Memory B cell (primary cell): ENCODE measurements at regions not wholly inside any gene's neighbourhood (a gene's known extent, or its start where the extent isn't known, plus 50 kb on each side); places are given as distances from the start of the nearest gene placed in this dataset.
"Not testable (repeated sequence)": the region's sequence is repeated elsewhere in the genome, so short reads cannot be mapped to it uniquely, and the experiment has no call there.

ENCODE experiments used
- ATAC-seq: fragments of 150-1000 bp; cut with Tn5 transposase; 2 replicates; pipeline ENCODE4 v1.10.0; 2021; ENCODE audit warnings: low read depth, mild to moderate bottlenecking, moderate library complexity
- DNase-seq, 2 donors: peaks; one replicate each; pipeline ENCODE4 v3.0.0; 2022; ENCODE audit warnings: low spot score in 2 of 2
- H3K27ac Mint-ChIP-seq: one replicate; pipeline ENCODE4 v1.8.0; 2022; ENCODE audit warnings: mild to moderate bottlenecking, moderate library complexity, mixed read lengths
- H3K27me3 Mint-ChIP-seq: one replicate; pipeline ENCODE4 v1.8.0; 2022; ENCODE audit warnings: mixed read lengths
- H3K36me3 Mint-ChIP-seq: one replicate; pipeline ENCODE4 v1.8.0; 2022; ENCODE audit warnings: mild to moderate bottlenecking, mixed read lengths
- H3K4me1 Mint-ChIP-seq: one replicate; pipeline ENCODE4 v1.8.0; 2022; ENCODE audit warnings: mixed read lengths
- H3K4me3 Mint-ChIP-seq: one replicate; pipeline ENCODE4 v1.8.0; 2022; ENCODE audit warnings: mild to moderate bottlenecking, moderate library complexity, mixed read lengths
- H3K9me3 Mint-ChIP-seq: one replicate; pipeline ENCODE4 v1.8.0; 2022; ENCODE audit warnings: mixed read lengths

- no peaks in the 10 kb centered on the region for H3K9me3 Mint-ChIP-seq
These were observed 596.4 kb upstream of the GHITM start for GRCh38 chr10:83542774-83543411.

GRCh38 chr10:83543691-83544462, 595.4 kb upstream of the GHITM start:
- DNase-seq (no peak), ATAC-seq (no peak)
- peaks cover 1% of the 10 kb centered on the region for H3K9me3 Mint-ChIP-seq
- H3K4me3 Mint-ChIP-seq, result no peak overlapping the region
- no peaks in the 10 kb centered on the region for H3K36me3 Mint-ChIP-seq
- H3K27me3 Mint-ChIP-seq, result no peaks in the 10 kb centered on the region
- no peak overlapping the region for H3K27ac Mint-ChIP-seq
- H3K4me1 Mint-ChIP-seq, result no peaks in the 10 kb centered on the region

More at GRCh38 chr10:83542774-83543411, 596.4 kb upstream of the GHITM start:
- no peaks in the 10 kb centered on the region for H3K27me3 Mint-ChIP-seq
- no peaks in the 10 kb centered on the region for H3K4me1 Mint-ChIP-seq
- DNase-seq (no peak), ATAC-seq (no peak)
- H3K36me3 Mint-ChIP-seq, result no peaks in the 10 kb centered on the region
- no peak overlapping the region for H3K4me3 Mint-ChIP-seq
- H3K27ac Mint-ChIP-seq, result no peak overlapping the region

- H3K27ac Mint-ChIP-seq, result no peak overlapping the region
- H3K4me1 Mint-ChIP-seq, result no peaks in the 10 kb centered on the region
- peaks cover 1% of the 10 kb centered on the region for H3K9me3 Mint-ChIP-seq
- ATAC-seq, result no peak
- no peak overlapping the region for H3K4me3 Mint-ChIP-seq
- H3K27me3 Mint-ChIP-seq, result no peaks in the 10 kb centered on the region
- DNase-seq, result no peak
- H3K36me3 Mint-ChIP-seq, result no peaks in the 10 kb centered on the region
These were observed 593.4 kb upstream of the GHITM start for GRCh38 chr10:83545901-83546391.

GRCh38 chr10:83551190-83551589, 588.1 kb upstream of the GHITM start:
- H3K27me3 Mint-ChIP-seq, H3K27ac Mint-ChIP-seq, H3K36me3 Mint-ChIP-seq, H3K4me3 Mint-ChIP-seq, H3K9me3 Mint-ChIP-seq, ATAC-seq, H3K4me1 Mint-ChIP-seq, DNase-seq: not testable (repeated sequence)

- Mint-ChIP-seq H3K36me3 (no peaks in the 10 kb centered on the region), H3K27me3 (no peaks in the 10 kb centered on the region), H3K4me3 (no peak overlapping the region), H3K4me1 (no peaks in the 10 kb centered on the region), H3K9me3 (peaks cover 3% of the 10 kb centered on the region), H3K27ac (no peak overlapping the region)
- ATAC-seq, result no peak
- no peak for DNase-seq
These were observed 585.9 kb upstream of the GHITM start for GRCh38 chr10:83553366-83553765.

- no peak for DNase-seq
- no peaks in the 10 kb centered on the region for H3K4me1 Mint-ChIP-seq
- H3K27me3 Mint-ChIP-seq, result no peaks in the 10 kb centered on the region
- ATAC-seq, result no peak
- no peak overlapping the region for H3K4me3 Mint-ChIP-seq
- peaks cover 1% of the 10 kb centered on the region for H3K9me3 Mint-ChIP-seq
- no peak overlapping the region for H3K27ac Mint-ChIP-seq
- H3K36me3 Mint-ChIP-seq, result no peaks in the 10 kb centered on the region
These were observed 584.0 kb upstream of the GHITM start for GRCh38 chr10:83555264-83555663.

GRCh38 chr10:83562381-83562780, 576.9 kb upstream of the GHITM start:
- Mint-ChIP-seq H3K27ac (no peak overlapping the region), H3K36me3 (no peaks in the 10 kb centered on the region), H3K4me3 (no peak overlapping the region), H3K27me3 (no peaks in the 10 kb centered on the region), H3K4me1 (no peaks in the 10 kb centered on the region), H3K9me3 (peaks cover 5% of the 10 kb centered on the region)
- ATAC-seq (no peak), DNase-seq (no peak)

GRCh38 chr10:83564889-83565588, 574.3 kb upstream of the GHITM start:
- Mint-ChIP-seq H3K36me3 (no peaks in the 10 kb centered on the region), H3K27me3 (no peaks in the 10 kb centered on the region), H3K4me3 (no peak overlapping the region), H3K27ac (no peak overlapping the region), H3K9me3 (peaks cover 6% of the 10 kb centered on the region), H3K4me1 (no peaks in the 10 kb centered on the region)
- ATAC-seq (no peak), DNase-seq (no peak)

- H3K4me1 Mint-ChIP-seq, result no peaks in the 10 kb centered on the region
- no peak overlapping the region for H3K4me3 Mint-ChIP-seq
- no peak for DNase-seq
- H3K27ac Mint-ChIP-seq, result no peak overlapping the region
- no peak for ATAC-seq
- H3K27me3 Mint-ChIP-seq, result no peaks in the 10 kb centered on the region
- H3K9me3 Mint-ChIP-seq, result peaks cover 7% of the 10 kb centered on the region
- H3K36me3 Mint-ChIP-seq, result no peaks in the 10 kb centered on the region
These were observed 567.3 kb upstream of the GHITM start for GRCh38 chr10:83572036-83572435.

GRCh38 chr10:83574770-83575169, 564.5 kb upstream of the GHITM start:
- Mint-ChIP-seq H3K27me3 (no peaks in the 10 kb centered on the region), H3K9me3 (peaks cover 7% of the 10 kb centered on the region), H3K27ac (no peak overlapping the region), H3K4me1 (no peaks in the 10 kb centered on the region), H3K4me3 (no peak overlapping the region), H3K36me3 (no peaks in the 10 kb centered on the region)
- no peak for DNase-seq
- no peak for ATAC-seq

- DNase-seq (no peak), ATAC-seq (no peak)
- Mint-ChIP-seq H3K36me3 (no peaks in the 10 kb centered on the region), H3K27me3 (no peaks in the 10 kb centered on the region), H3K27ac (no peak overlapping the region), H3K4me1 (no peaks in the 10 kb centered on the region), H3K4me3 (no peak overlapping the region), H3K9me3 (peaks cover 3% of the 10 kb centered on the region)
These were observed 561.9 kb upstream of the GHITM start for GRCh38 chr10:83577421-83577820.

- no peak overlapping the region for H3K27ac Mint-ChIP-seq
- H3K4me1 Mint-ChIP-seq, result no peaks in the 10 kb centered on the region
- H3K36me3 Mint-ChIP-seq, result no peaks in the 10 kb centered on the region
- no peak for DNase-seq
- peaks cover 2% of the 10 kb centered on the region for H3K9me3 Mint-ChIP-seq
- no peak overlapping the region for H3K4me3 Mint-ChIP-seq
- no peaks in the 10 kb centered on the region for H3K27me3 Mint-ChIP-seq
- no peak for ATAC-seq
These were observed 558.8 kb upstream of the GHITM start for GRCh38 chr10:83580373-83581012.

- no peak overlapping the region for H3K4me3 Mint-ChIP-seq
- H3K4me1 Mint-ChIP-seq, result no peaks in the 10 kb centered on the region
- H3K36me3 Mint-ChIP-seq, result no peaks in the 10 kb centered on the region
- H3K27ac Mint-ChIP-seq, result no peak overlapping the region
- DNase-seq (no peak), ATAC-seq (no peak)
- H3K9me3 Mint-ChIP-seq, result peaks cover 2% of the 10 kb centered on the region
- no peaks in the 10 kb centered on the region for H3K27me3 Mint-ChIP-seq
These were observed 556.8 kb upstream of the GHITM start for GRCh38 chr10:83582407-83583095.
